ENCODE measurements at regions not wholly inside any gene's neighbourhood (a gene's known extent, or its start where the extent isn't known, plus 50 kb on each side); places are given as distances from the start of the nearest gene placed in this dataset.

DNA sequence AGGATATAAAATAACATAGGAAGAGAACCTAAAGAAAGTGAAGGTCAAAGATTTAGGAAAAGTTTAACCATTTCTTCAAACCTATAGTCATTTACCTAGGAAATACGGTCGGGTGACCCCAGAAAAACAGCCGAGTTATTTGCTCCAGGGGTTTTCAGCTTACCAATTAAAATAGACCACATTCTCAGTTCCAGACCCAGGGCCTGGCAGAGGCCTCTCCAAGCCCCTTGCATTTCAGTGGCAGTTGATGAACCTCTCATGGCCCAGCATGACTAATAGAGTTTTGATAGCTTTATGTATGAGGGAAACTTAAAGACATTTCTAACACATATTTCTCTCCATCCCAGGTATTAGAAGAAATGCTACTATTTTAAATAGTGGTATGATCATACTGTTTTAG lies 113.5 kb downstream of the OGFRL1 start:
- Histone ChIP-seq H3K79me2 (ENCODE audit: control insufficient read depth, insufficient read depth, low read length) (no peaks in the 10 kb centered on the region), H3K9me3 (ENCODE audit: control extremely low read depth in 1 of 3, control insufficient read depth in 2 of 3, insufficient read depth in 1 of 3, low read length in 2 of 3) (no peaks in the 10 kb centered on the region), H4K20me1 (ENCODE audit: control insufficient read depth, insufficient read depth, low read length, poor library complexity, severe bottlenecking) (no peaks in the 10 kb centered on the region), H3K9ac (ENCODE audit: low read length) (no peak overlapping the region), H3K4me1 (ENCODE audit: control insufficient read depth in 2 of 2, insufficient read depth in 2 of 2, low read length in 2 of 2) (peaks cover 0 to 3% of the 10 kb centered on the region in 2 donors), H3K4me3 (ENCODE audit: control extremely low read depth in 1 of 5, extremely low read depth in 1 of 5, insufficient read depth in 1 of 5, low read depth in 2 of 5, low read length in 4 of 5) (no peak overlapping the region), H2AFZ (ENCODE audit: insufficient read depth, low read depth, low read length, poor library complexity, severe bottlenecking) (no peak overlapping the region), H3K27me3 (replicated peaks in 1 of 4; ENCODE audit: control extremely low read depth in 1 of 4, control insufficient read depth in 3 of 4, insufficient read depth in 4 of 4, low read length in 3 of 4) (no peaks in the 10 kb centered on the region), H3K36me3 (replicated peaks in 1 of 2; ENCODE audit: control extremely low read depth in 1 of 2, control insufficient read depth in 1 of 2, extremely low read depth in 1 of 2, insufficient read depth in 2 of 2, low read length in 1 of 2) (no peaks in the 10 kb centered on the region), H3K4me2 (replicated peaks; ENCODE audit: low read depth, low read length, poor library complexity, severe bottlenecking) (no peak overlapping the region), H3K27ac (ENCODE audit: low read length in 2 of 2) (no peak overlapping the region)
- ATAC-seq (ENCODE audit: low read depth) (no peak), DNase-seq (no peak)
- Mint-ChIP-seq H3K27me3 (peaks cover 4% of the 10 kb centered on the region), H3K4me3 (no peak overlapping the region), H3K9me3 (ENCODE audit: insufficient read depth) (no peaks in the 10 kb centered on the region), H3K27ac (no peak overlapping the region), H3K4me1 (peaks cover 5% of the 10 kb centered on the region)
- POLR2A ChIA-PET, result no interaction called here
- CTCF ChIA-PET, result no interaction called here
- no peak for TF ChIP-seq EZH2 (IDR thresholded peaks at IDR 0.05; ENCODE audit: borderline replicate concordance, insufficient read depth, low read depth, low read length, poor library complexity, severe bottlenecking)
- TF ChIP-seq, protein P1, sequence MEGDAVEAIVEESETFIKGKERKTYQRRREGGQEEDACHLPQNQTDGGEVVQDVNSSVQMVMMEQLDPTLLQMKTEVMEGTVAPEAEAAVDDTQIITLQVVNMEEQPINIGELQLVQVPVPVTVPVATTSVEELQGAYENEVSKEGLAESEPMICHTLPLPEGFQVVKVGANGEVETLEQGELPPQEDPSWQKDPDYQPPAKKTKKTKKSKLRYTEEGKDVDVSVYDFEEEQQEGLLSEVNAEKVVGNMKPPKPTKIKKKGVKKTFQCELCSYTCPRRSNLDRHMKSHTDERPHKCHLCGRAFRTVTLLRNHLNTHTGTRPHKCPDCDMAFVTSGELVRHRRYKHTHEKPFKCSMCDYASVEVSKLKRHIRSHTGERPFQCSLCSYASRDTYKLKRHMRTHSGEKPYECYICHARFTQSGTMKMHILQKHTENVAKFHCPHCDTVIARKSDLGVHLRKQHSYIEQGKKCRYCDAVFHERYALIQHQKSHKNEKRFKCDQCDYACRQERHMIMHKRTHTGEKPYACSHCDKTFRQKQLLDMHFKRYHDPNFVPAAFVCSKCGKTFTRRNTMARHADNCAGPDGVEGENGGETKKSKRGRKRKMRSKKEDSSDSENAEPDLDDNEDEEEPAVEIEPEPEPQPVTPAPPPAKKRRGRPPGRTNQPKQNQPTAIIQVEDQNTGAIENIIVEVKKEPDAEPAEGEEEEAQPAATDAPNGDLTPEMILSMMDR (IDR thresholded peaks at IDR 0.05), result no peak
- intact Hi-C loops (cut with micrococcal nuclease), result no loop called here
- WGBS (ENCODE audit: insufficient coverage), result no CpG with 5 or more reads among the region's 3 CpGs

DNA sequence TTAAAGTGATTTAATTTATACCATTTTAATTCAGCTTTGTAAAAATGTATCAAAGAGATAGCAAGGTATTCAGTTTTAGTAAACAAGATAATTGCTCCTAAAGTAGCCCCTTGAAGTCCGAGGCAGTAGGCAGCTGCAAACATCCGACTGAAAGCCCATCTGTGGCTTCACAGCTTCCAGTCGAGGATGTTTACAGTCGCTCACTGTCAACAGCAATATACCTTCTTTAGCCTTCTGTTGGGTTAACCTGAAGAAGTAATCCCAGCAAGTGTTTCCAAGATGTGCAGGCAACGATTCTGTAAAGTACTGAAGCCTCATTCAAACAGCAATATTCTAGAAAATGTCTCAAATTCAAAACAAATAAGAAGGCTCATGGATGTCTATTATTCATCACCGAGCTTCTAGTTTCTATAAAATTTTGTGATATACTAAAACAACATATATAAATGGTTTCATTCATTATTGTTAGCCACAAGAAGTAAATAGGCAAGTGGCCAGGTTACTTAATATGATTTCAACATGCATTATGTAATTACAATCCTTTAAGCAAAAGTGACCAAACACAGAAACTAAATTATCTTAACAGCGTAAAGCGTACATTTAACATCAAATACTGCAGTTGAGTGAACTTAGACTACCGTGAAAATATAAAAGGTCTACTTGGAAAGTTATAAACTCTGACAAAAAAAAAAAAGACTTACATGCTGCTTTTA lies 115.0 kb downstream of the OGFRL1 start:
- H3K27ac Mint-ChIP-seq, result no peak overlapping the region
- H3K27me3 Mint-ChIP-seq, result peaks cover 8% of the 10 kb centered on the region
- CTCF ChIA-PET, result no interaction called here
- H3K4me3 Mint-ChIP-seq, result no peak overlapping the region
- Histone ChIP-seq H3K9me3 (ENCODE audit: control extremely low read depth in 1 of 3, control insufficient read depth in 2 of 3, insufficient read depth in 1 of 3, low read length in 2 of 3) (no peaks in the 10 kb centered on the region), H3K27me3 (replicated peaks in 1 of 4; ENCODE audit: control extremely low read depth in 1 of 4, control insufficient read depth in 3 of 4, insufficient read depth in 4 of 4, low read length in 3 of 4) (no peaks in the 10 kb centered on the region), H3K4me1 (ENCODE audit: control insufficient read depth in 2 of 2, insufficient read depth in 2 of 2, low read length in 2 of 2) (peaks cover 0 to 3% of the 10 kb centered on the region in 2 donors), H2AFZ (ENCODE audit: insufficient read depth, low read depth, low read length, poor library complexity, severe bottlenecking) (no peak overlapping the region), H3K79me2 (ENCODE audit: control insufficient read depth, insufficient read depth, low read length) (no peaks in the 10 kb centered on the region), H4K20me1 (ENCODE audit: control insufficient read depth, insufficient read depth, low read length, poor library complexity, severe bottlenecking) (no peaks in the 10 kb centered on the region), H3K4me2 (replicated peaks; ENCODE audit: low read depth, low read length, poor library complexity, severe bottlenecking) (no peak overlapping the region), H3K36me3 (replicated peaks in 1 of 2; ENCODE audit: control extremely low read depth in 1 of 2, control insufficient read depth in 1 of 2, extremely low read depth in 1 of 2, insufficient read depth in 2 of 2, low read length in 1 of 2) (no peaks in the 10 kb centered on the region), H3K27ac (ENCODE audit: low read length in 2 of 2) (no peak overlapping the region), H3K4me3 (ENCODE audit: control extremely low read depth in 1 of 5, extremely low read depth in 1 of 5, insufficient read depth in 1 of 5, low read depth in 2 of 5, low read length in 4 of 5) (no peak overlapping the region), H3K9ac (ENCODE audit: low read length) (no peak overlapping the region)
- H3K4me1 Mint-ChIP-seq, result peaks cover 5% of the 10 kb centered on the region
- POLR2A ChIA-PET, result no interaction called here
- TF ChIP-seq, protein P1 (IDR thresholded peaks at IDR 0.05), result no peak
- no peak for TF ChIP-seq EZH2 (IDR thresholded peaks at IDR 0.05; ENCODE audit: borderline replicate concordance, insufficient read depth, low read depth, low read length, poor library complexity, severe bottlenecking)
- WGBS (ENCODE audit: insufficient coverage), result 78% methylated on average over 3 of the region's 9 CpGs
- ATAC-seq (ENCODE audit: low read depth), result no peak
- DNase-seq, result no peak
- intact Hi-C loops (cut with micrococcal nuclease), result no loop called here
- H3K9me3 Mint-ChIP-seq (ENCODE audit: insufficient read depth), result no peaks in the 10 kb centered on the region
